ENCODE measurements at regions not wholly inside any gene's neighbourhood (a gene's known extent, or its start where the extent isn't known, plus 50 kb on each side); places are given as distances from the start of the nearest gene placed in this dataset.

DNA sequence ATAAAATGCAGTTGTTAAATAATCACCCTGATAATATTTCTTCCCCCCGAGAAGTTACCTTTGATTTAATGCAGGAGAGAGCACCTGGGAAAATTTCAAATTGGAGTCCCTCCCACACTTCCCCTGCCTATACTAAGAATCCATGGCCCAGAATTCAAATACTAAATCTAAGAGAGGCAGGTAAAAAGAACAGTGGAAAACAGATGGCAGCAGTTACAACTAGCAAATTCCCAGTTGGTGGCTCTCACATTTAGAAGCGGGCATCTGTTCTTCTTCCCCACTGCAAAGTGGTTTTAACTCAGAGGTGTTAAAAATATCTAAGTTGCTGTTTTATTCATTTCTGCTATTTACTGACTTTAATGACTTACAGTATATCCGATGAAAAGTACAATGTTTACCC is 210.4 kb upstream of the ELAVL2 start (continued):
- TF ChIP-seq ZZZ3 (CRISPR knock-in tag; IDR thresholded peaks at IDR 0.05; ENCODE audit: borderline replicate concordance) = no peak

DNA sequence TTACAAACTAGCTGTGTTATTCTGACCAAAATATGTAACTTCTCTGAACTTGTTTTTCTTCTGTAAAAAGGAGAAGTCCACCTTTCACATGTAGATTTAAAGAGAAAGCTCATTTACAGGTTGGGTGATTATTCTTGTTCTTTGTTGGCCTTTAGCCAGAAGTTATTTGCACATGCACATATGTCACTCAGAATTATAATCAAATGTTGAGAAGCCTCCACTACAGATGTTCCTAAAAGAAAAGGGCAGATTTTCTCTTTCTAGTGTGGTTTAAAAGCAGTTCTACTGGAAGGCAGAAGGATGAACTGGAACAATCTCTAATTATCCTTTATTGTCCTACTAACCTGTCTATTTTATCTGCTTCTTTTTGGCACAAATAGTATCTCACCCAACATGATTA is 209.8 kb upstream of the ELAVL2 start:
- in situ Hi-C loops (cut with HindIII; ENCODE audit: extremely low pct_ligation_motif_present, low pct_unique_long_range_greater_than_20kb) = no loop called here
- Histone ChIP-seq H3K4me1 (ENCODE audit: insufficient read depth, low read length) (no peaks in the 10 kb centered on the region), H3K9me3 (ENCODE audit: low read length) (peaks cover 80% of the 10 kb centered on the region), H3K4me2 (ENCODE audit: low read depth, low read length) (no peak overlapping the region), H3K79me2 (ENCODE audit: insufficient read depth, low read length) (no peaks in the 10 kb centered on the region), H3K36me3 (replicated peaks in 1 of 2; ENCODE audit: control insufficient read depth in 1 of 2, insufficient read depth in 2 of 2, low read length in 2 of 2) (no peaks in the 10 kb centered on the region), H3K9ac (ENCODE audit: insufficient read depth, low read depth, low read length) (no peak overlapping the region), H4K20me1 (ENCODE audit: insufficient read depth, low read length) (no peaks in the 10 kb centered on the region), H3K27ac (ENCODE audit: extremely low read length, insufficient read depth, low read length) (no peak overlapping the region), H3K27me3 (ENCODE audit: control insufficient read depth in 1 of 2, insufficient read depth in 2 of 2, low read length in 2 of 2) (no peaks in the 10 kb centered on the region), H2AFZ (ENCODE audit: low read length) (no peak overlapping the region), H3K4me3 (replicated peaks in 1 of 3; ENCODE audit: insufficient read depth in 1 of 3, low read depth in 2 of 3, low read length in 3 of 3) (no peak overlapping the region)
- intact Hi-C loops (cut with micrococcal nuclease; ENCODE audit: unreplicated experiment) = no loop called here
- BruUV-seq (replicated peaks) = no TSS peak
- FAIRE-seq = no peak
- ChIA-PET POLR2A (no interaction called here), CTCF (ENCODE audit: low intra/inter-chr PET ratio, low total read pairs) (no interaction called here)
- no peak for ATAC-seq
- DNase-seq (ENCODE audit: low spot score) = no peak
- TF ChIP-seq, protein P1, sequence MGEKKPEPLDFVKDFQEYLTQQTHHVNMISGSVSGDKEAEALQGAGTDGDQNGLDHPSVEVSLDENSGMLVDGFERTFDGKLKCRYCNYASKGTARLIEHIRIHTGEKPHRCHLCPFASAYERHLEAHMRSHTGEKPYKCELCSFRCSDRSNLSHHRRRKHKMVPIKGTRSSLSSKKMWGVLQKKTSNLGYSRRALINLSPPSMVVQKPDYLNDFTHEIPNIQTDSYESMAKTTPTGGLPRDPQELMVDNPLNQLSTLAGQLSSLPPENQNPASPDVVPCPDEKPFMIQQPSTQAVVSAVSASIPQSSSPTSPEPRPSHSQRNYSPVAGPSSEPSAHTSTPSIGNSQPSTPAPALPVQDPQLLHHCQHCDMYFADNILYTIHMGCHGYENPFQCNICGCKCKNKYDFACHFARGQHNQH (CRISPR knock-in tag; IDR thresholded peaks at IDR 0.05) = no peak
- TF ChIP-seq ZSCAN29 (CRISPR knock-in tag; conservative IDR thresholded peaks at IDR 0.05) (no peak), KLF11 (CRISPR knock-in tag; IDR thresholded peaks at IDR 0.05) (no peak)

DNA sequence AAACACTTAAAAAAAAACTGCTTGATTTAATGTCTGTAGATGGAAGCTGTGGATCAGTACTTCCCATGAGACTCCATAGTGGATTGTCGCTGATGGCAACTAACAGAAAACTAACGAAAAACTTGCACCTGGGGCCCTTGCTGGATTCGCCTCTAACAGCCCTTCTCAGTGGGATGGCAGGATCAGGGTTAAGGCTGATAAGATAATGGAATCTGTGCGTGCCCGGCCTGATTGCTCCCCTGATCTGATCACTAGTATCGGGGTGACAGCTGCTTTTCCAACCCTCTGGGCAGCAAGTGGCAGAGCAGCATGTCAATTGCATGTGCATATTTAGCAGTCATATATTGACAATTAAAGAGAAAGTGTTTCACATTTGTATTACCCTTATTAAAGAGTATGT is 185.8 kb upstream of the ELAVL2 start:
- no peaks in the 10 kb centered on the region for H3K27me3 ChIP-seq (ENCODE audit: control insufficient read depth in 1 of 2, insufficient read depth in 2 of 2, low read length in 2 of 2)
- ChIA-PET POLR2A (no interaction called here), CTCF (ENCODE audit: low intra/inter-chr PET ratio, low total read pairs) (no interaction called here)
- no peaks in the 10 kb centered on the region for H3K79me2 ChIP-seq (ENCODE audit: insufficient read depth, low read length)
- peaks cover 49% of the 10 kb centered on the region for H3K9me3 ChIP-seq (ENCODE audit: low read length)
- DNase-seq (ENCODE audit: low spot score) (no peak), FAIRE-seq (no peak), ATAC-seq (no peak)
- no peak overlapping the region for H2AFZ ChIP-seq (ENCODE audit: low read length)
- WGBS (ENCODE audit: low lambda C conversion rate) = 10% methylated on average over 6 of the region's 6 CpGs
- H3K9ac ChIP-seq (ENCODE audit: insufficient read depth, low read depth, low read length) = no peak overlapping the region
- H3K4me3 ChIP-seq (replicated peaks in 1 of 3; ENCODE audit: insufficient read depth in 1 of 3, low read depth in 2 of 3, low read length in 3 of 3) = no peak overlapping the region
- no TSS peak for BruUV-seq (replicated peaks)
- no peaks in the 10 kb centered on the region for H4K20me1 ChIP-seq (ENCODE audit: insufficient read depth, low read length)
- in situ Hi-C loops (cut with HindIII; ENCODE audit: extremely low pct_ligation_motif_present, low pct_unique_long_range_greater_than_20kb) = loop anchor here (25.0 kb wide), 1 partner anchor 100 kb away; no protein-coding TSS in a partner anchor
- H3K4me1 ChIP-seq (ENCODE audit: insufficient read depth, low read length) = no peaks in the 10 kb centered on the region
- H3K27ac ChIP-seq (ENCODE audit: extremely low read length, insufficient read depth, low read length) = no peak overlapping the region
- intact Hi-C loops (cut with micrococcal nuclease; ENCODE audit: unreplicated experiment) = no loop called here
- no peak overlapping the region for H3K4me2 ChIP-seq (ENCODE audit: low read depth, low read length)
- TF ChIP-seq ZNF562 (CRISPR knock-in tag; IDR thresholded peaks at IDR 0.05; ENCODE audit: borderline replicate concordance) = no peak
- no peaks in the 10 kb centered on the region for H3K36me3 ChIP-seq (replicated peaks in 1 of 2; ENCODE audit: control insufficient read depth in 1 of 2, insufficient read depth in 2 of 2, low read length in 2 of 2)
